Hindlimb muscle (tissue), 1 donor: ENCODE measurements at regions not wholly inside any gene's neighbourhood (a gene's known extent, or its start where the extent isn't known, plus 50 kb on each side); places are given as distances from the start of the nearest gene placed in this dataset.

Experiments
- DNase-seq: peaks from one replicate; pipeline ENCODE4 v3.0.0-alpha.2; 2013

DNA sequence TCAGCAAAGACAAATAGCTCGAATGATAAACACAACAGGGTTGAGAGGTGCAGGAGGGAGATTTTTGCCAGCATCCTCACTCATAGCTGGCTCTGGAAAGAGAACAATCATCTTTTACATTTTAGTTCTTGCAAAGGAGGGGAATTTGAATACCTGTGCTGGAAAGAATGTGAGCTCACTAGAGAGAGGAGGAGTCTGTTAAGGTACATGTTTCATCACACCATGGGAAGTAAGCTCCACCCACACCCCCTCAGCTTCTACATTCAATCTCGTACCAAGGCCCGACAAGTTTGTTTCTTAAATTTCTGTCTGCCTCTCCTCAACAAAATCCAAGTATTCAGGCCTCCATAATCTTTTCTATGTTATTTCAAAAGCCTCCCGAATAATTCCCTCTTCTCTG, 254.6 kb downstream of the BRINP1 start:
- no peak for DNase-seq
